HG03045 (cell line): ENCODE measurements at regions not wholly inside any gene's neighbourhood (a gene's known extent, or its start where the extent isn't known, plus 50 kb on each side); places are given as distances from the start of the nearest gene placed in this dataset.
"Not testable (repeated sequence)": the region's sequence is repeated elsewhere in the genome, so short reads cannot be mapped to it uniquely, and the experiment has no call there.

Experiments
- ATAC-seq: cut with Tn5 transposase; IDR thresholded peaks from one replicate; pipeline ENCODE4 v1.9.1; 2021; ENCODE audit warnings: mild to moderate bottlenecking, moderate library complexity; ENCODE audit not compliant: unreplicated experiment

GRCh38 chr5:92952243-92952642, 628.8 kb downstream of the NR2F1-AS1 start:
- ATAC-seq = no peak

GRCh38 chr5:92951746-92952145, 629.3 kb downstream of the NR2F1-AS1 start:
- no peak for ATAC-seq

GRCh38 chr5:92946546-92946945, 634.5 kb downstream of the NR2F1-AS1 start:
- no peak for ATAC-seq

GRCh38 chr5:92945605-92946097, 635.4 kb downstream of the NR2F1-AS1 start:
- no peak for ATAC-seq

GRCh38 chr5:92944903-92945604, 636.0 kb downstream of the NR2F1-AS1 start:
- no peak for ATAC-seq

GRCh38 chr5:92944337-92944736, 636.7 kb downstream of the NR2F1-AS1 start:
- no peak for ATAC-seq

- ATAC-seq = no peak
Measured at GRCh38 chr5:92942762-92943161, 638.3 kb downstream of the NR2F1-AS1 start.

GRCh38 chr5:92941806-92942205, 639.2 kb downstream of the NR2F1-AS1 start:
- no peak for ATAC-seq

GRCh38 chr5:92939428-92939827, 641.6 kb downstream of the NR2F1-AS1 start:
- ATAC-seq = no peak

- not testable (repeated sequence) for ATAC-seq
Measured at GRCh38 chr5:92937396-92937795, 643.6 kb downstream of the NR2F1-AS1 start.

- no peak for ATAC-seq
Measured at GRCh38 chr5:92930057-92930456, 651.0 kb downstream of the NR2F1-AS1 start.

GRCh38 chr5:92927291-92927778, 653.7 kb downstream of the NR2F1-AS1 start:
- ATAC-seq = no peak

GRCh38 chr5:92923885-92924284, 657.1 kb downstream of the NR2F1-AS1 start:
- ATAC-seq = no peak

- no peak for ATAC-seq
Measured at GRCh38 chr5:92922231-92922967, 658.6 kb downstream of the NR2F1-AS1 start.

- no peak for ATAC-seq
Measured at GRCh38 chr5:92917044-92917443, 664.0 kb downstream of the NR2F1-AS1 start.

GRCh38 chr5:92916036-92916435, 665.0 kb downstream of the NR2F1-AS1 start:
- ATAC-seq = no peak

- ATAC-seq = no peak
Measured at GRCh38 chr5:92912283-92912682, 668.7 kb downstream of the NR2F1-AS1 start.

GRCh38 chr5:92911851-92912250, 669.2 kb downstream of the NR2F1-AS1 start:
- no peak for ATAC-seq

GRCh38 chr5:92911293-92911692, 669.7 kb downstream of the NR2F1-AS1 start:
- ATAC-seq = no peak

GRCh38 chr5:92909602-92909962, 671.4 kb downstream of the NR2F1-AS1 start:
- ATAC-seq = no peak

- no peak for ATAC-seq
Measured at GRCh38 chr5:92908952-92909601, 671.9 kb downstream of the NR2F1-AS1 start.
